BLaER1 treated with 17β-estradiol and CSF1 and Interleukin-3, amounts not matched to agents 10 nM and 100 nM (cell line): ENCODE measurements at regions not wholly inside any gene's neighbourhood (a gene's known extent, or its start where the extent isn't known, plus 50 kb on each side); places are given as distances from the start of the nearest gene placed in this dataset.
A peak's percentile ranks its signal among the peaks of the same experiment; 100 is the strongest.

ENCODE experiments used
- H3K27ac ChIP-seq, 11 experiments: shearing (Covaris generic); formaldehyde crosslinking; 2 replicates each; pipeline ENCODE4 v1.8.1; 2022
- H3K27me3 ChIP-seq, 11 experiments: shearing (Covaris generic); formaldehyde crosslinking; 2 replicates each; pipeline ENCODE4 v1.8.1; 2022
- H3K36me3 ChIP-seq, 11 experiments: shearing (Covaris generic); formaldehyde crosslinking; 2 replicates each; pipeline ENCODE4 v1.8.1; 2022
- H3K4me1 ChIP-seq, 10 experiments: shearing (Covaris generic); formaldehyde crosslinking; 2 replicates each; pipeline ENCODE4 v1.8.1; 2022
- H3K4me2 ChIP-seq, 11 experiments: shearing (Covaris generic); formaldehyde crosslinking; 2 replicates each; pipeline ENCODE4 v1.8.1; 2022
- H3K4me3 ChIP-seq, 10 experiments: shearing (Covaris generic); formaldehyde crosslinking; 2 replicates each; pipeline ENCODE4 v1.8.1; 2022
- H3K9ac ChIP-seq, 11 experiments: shearing (Covaris generic); formaldehyde crosslinking; 2 replicates each; pipeline ENCODE4 v1.8.1; 2022
- H3K9me3 ChIP-seq, 11 experiments: shearing (Covaris generic); formaldehyde crosslinking; replicated peaks in 1 of 11; 2 replicates each; pipeline ENCODE4 v1.8.1; 2022
- H4K20me1 ChIP-seq, 11 experiments: shearing (Covaris generic); formaldehyde crosslinking; 2 replicates each; pipeline ENCODE4 v1.8.1; 2022
- Cebpa-rat ChIP-seq, 11 experiments: shearing (Covaris generic); IDR thresholded peaks; 2 replicates each; pipeline ENCODE4 v1.8.1; 2022

DNA sequence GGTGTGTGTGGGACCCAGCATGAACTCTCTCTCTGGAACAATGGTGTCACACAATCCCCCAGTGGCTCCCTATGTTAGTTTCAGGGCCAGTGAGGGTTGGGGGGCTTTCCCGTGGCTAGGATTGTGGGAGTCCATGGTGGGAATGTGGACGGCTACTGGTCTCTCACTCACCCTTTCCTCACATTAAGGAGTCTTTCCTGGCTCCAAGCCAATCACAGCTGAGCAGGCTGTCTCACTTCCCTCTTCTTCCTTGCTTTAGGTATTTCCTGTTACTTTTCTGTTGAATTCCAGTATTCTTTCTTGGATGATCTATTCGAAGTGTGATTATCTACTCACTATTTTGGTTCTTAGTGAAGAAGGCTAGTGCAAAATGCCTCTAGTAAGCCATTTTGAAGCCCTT, 324.4 kb upstream of the MPDZ start:
- Histone ChIP-seq H3K27me3 (peaks cover 0 to 12% (median 0%) of the 10 kb centered on the region in 11 experiments; a peak in 8 of 22 replicates), H3K4me2 (peak overlapping the region in 1 of 11 experiments; percentile 9; a peak in 1 of 22 replicates)

DNA sequence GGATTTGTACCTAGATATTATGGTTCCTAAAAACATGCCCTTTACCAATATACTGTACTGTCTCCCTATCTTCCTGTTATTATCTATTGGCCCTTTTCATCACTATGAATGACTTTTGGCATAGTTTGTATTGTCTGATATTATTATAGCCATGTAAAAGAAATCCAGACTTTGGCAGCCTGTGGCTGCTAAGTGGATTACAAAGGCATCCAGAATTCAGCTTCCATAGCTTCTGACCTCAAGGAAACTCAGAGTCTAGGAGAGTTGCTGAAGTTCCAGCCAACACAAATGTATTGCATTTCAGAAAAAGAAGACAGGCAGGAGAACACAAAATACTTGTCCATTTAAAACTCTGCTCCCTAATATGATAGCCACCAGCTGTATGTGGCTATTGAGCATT, 319.2 kb upstream of the MPDZ start:
- Histone ChIP-seq H3K4me2 (no peak overlapping the region), H3K4me1 (peaks cover 0 to 4% (median 0%) of the 10 kb centered on the region in 10 experiments; a peak in 5 of 20 replicates), H3K27me3 (no peaks in the 10 kb centered on the region), H3K9me3 (peaks cover 0 to 11% (median 0%) of the 10 kb centered on the region in 11 experiments; a peak in 2 of 22 replicates), H4K20me1 (no peaks in the 10 kb centered on the region), H3K4me3 (no peak overlapping the region), H3K27ac (no peak overlapping the region), H3K9ac (no peak overlapping the region), H3K36me3 (no peaks in the 10 kb centered on the region)
- TF ChIP-seq Cebpa-rat (IDR thresholded peaks at IDR 0.05): no peak

More for the DNA sequence above, 324.4 kb upstream of the MPDZ start:
- Histone ChIP-seq H3K9me3 (peaks cover 0 to 11% (median 0%) of the 10 kb centered on the region in 11 experiments; a peak in 2 of 22 replicates), H3K27ac (no peak overlapping the region), H4K20me1 (no peaks in the 10 kb centered on the region), H3K4me3 (no peak overlapping the region), H3K36me3 (no peaks in the 10 kb centered on the region), H3K9ac (no peak overlapping the region), H3K4me1 (peaks cover 0 to 8% (median 0%) of the 10 kb centered on the region in 10 experiments; a peak in 3 of 20 replicates)
- no peak for TF ChIP-seq Cebpa-rat (IDR thresholded peaks at IDR 0.05)

DNA sequence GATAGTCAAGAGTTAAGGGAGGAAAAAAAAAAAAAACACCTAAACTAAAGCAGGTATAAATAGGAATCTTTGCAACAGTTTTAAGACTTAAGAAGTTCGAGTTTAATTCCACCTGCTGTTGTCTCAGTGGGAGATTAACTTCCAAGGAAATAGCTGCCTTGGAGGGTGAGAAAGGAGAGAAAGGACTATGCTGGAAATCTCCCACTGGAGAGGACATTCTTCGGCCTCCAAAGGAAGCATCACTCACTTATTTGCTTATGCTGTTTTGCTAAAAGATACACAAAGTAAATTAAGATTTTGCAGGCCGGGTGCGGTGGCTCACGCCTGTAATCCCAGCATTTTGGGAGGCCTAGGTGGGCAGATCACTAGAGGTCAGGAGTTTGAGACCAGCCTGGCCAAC, 317.9 kb upstream of the MPDZ start:
- Histone ChIP-seq H3K4me2 (no peak overlapping the region), H3K27me3 (no peaks in the 10 kb centered on the region), H3K9me3 (peaks cover 0 to 8% (median 0%) of the 10 kb centered on the region in 11 experiments; a peak in 4 of 22 replicates), H4K20me1 (no peaks in the 10 kb centered on the region), H3K4me1 (peaks cover 0 to 4% (median 0%) of the 10 kb centered on the region in 10 experiments; a peak in 3 of 20 replicates), H3K4me3 (no peak overlapping the region), H3K9ac (no peak overlapping the region), H3K27ac (no peak overlapping the region), H3K36me3 (no peaks in the 10 kb centered on the region)
- TF ChIP-seq Cebpa-rat (IDR thresholded peaks at IDR 0.05): no peak

DNA sequence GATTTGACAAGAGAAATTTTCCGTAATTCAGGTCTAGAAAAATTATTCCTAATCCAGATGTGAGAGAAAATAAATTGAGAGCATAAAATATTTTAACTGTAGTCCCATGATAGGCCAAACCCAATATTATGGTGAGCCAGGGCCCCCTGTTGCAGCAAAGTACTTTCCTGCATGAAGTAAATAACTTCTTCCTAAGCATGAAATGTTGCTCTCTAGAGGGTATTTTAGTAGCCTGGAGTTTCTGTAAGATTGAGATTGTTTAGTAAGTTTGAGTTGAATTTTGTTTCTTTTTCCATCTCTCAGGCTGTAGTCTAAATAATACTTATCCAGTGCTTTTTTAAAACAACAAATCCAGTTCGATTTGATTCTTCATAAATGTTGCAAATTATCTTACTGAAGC, 317.5 kb upstream of the MPDZ start:
- H3K27me3 ChIP-seq: no peaks in the 10 kb centered on the region
- H3K9ac ChIP-seq: no peak overlapping the region
- no peaks in the 10 kb centered on the region for H3K36me3 ChIP-seq
- peaks cover 0 to 4% (median 0%) of the 10 kb centered on the region in 10 experiments; a peak in 3 of 20 replicates for H3K4me1 ChIP-seq
- H3K9me3 ChIP-seq: peaks cover 0 to 8% (median 0%) of the 10 kb centered on the region in 11 experiments; a peak in 4 of 22 replicates
- H3K4me2 ChIP-seq: 0 out of 22 replicates have a peak overlapping the region, but pooled peaks of 1 of the 11 experiments have one; percentile 21
- no peak for TF ChIP-seq Cebpa-rat (IDR thresholded peaks at IDR 0.05)
- H4K20me1 ChIP-seq: no peaks in the 10 kb centered on the region
- no peak overlapping the region for H3K27ac ChIP-seq
- H3K4me3 ChIP-seq: no peak overlapping the region

DNA sequence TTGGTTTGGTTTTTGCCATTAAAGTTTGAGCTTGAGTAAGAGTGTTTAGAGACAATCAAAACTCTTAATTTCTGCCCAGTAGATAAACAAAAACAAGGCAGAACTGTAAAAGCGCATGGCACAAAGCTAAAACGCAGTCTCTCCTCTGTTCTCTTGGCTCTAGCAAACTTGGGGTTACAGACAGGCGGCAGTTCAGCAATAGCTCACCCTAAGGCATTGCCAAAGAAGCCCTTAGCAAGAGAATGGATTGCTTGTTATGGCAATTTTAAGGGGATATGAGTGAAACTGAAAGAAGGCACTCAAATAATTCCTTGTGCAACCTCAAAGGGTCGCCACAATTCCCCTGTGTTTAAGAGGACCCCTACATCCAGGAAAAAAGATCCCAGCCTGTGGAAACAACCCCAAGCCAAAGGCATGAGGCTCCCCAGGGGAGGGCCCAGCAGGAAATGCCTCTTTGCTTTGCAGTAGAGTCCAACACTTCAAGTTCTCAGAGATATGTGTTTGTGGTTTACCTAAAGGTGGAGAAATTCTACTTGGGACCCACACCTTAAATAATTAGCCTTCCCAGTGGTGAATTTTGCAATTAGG, 317.0 kb upstream of the MPDZ start:
- H3K4me2 ChIP-seq: peak overlapping the region in 1 of 11 experiments; percentile 21; a peak in 1 of 22 replicates
- no peak overlapping the region for H3K4me3 ChIP-seq
- TF ChIP-seq Cebpa-rat (IDR thresholded peaks at IDR 0.05): no peak

DNA sequence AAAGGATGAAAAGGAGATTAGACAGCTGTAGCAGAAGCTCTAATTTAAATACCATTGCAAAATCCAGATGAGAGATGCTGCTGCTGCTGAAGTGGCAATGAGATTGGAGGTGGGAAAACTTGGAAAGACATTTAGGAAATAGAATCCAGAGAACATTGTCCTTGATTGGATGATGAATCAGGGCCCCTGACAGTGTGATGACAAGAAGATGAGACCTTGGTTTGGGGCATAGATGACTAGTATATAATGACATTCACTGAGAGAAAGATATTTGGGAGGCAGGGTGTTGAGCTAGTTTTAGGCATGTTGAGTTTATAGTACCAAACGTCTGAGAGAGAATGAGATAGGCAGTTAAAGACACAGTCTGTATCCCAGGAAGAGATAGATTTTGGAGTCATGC, 311.5 kb upstream of the MPDZ start:
- Histone ChIP-seq H3K4me2 (no peak overlapping the region), H3K4me1 (peaks cover 0 to 14% (median 5%) of the 10 kb centered on the region in 10 experiments; a peak in 8 of 20 replicates), H3K4me3 (no peak overlapping the region), H3K27me3 (no peaks in the 10 kb centered on the region), H3K9ac (no peak overlapping the region), H4K20me1 (no peaks in the 10 kb centered on the region), H3K27ac (no peak overlapping the region), H3K9me3 (peaks cover 0 to 23% (median 0%) of the 10 kb centered on the region in 11 experiments; a peak in 5 of 22 replicates), H3K36me3 (no peaks in the 10 kb centered on the region)
- no peak for TF ChIP-seq Cebpa-rat (IDR thresholded peaks at IDR 0.05)

More for the DNA sequence above, 317.0 kb upstream of the MPDZ start:
- Histone ChIP-seq H3K36me3 (no peaks in the 10 kb centered on the region), H3K4me1 (peaks cover 0 to 4% (median 0%) of the 10 kb centered on the region in 10 experiments; a peak in 3 of 20 replicates), H3K9ac (no peak overlapping the region), H3K9me3 (peaks cover 0 to 8% (median 0%) of the 10 kb centered on the region in 11 experiments; a peak in 4 of 22 replicates), H3K27ac (no peak overlapping the region), H4K20me1 (no peaks in the 10 kb centered on the region), H3K27me3 (no peaks in the 10 kb centered on the region)

DNA sequence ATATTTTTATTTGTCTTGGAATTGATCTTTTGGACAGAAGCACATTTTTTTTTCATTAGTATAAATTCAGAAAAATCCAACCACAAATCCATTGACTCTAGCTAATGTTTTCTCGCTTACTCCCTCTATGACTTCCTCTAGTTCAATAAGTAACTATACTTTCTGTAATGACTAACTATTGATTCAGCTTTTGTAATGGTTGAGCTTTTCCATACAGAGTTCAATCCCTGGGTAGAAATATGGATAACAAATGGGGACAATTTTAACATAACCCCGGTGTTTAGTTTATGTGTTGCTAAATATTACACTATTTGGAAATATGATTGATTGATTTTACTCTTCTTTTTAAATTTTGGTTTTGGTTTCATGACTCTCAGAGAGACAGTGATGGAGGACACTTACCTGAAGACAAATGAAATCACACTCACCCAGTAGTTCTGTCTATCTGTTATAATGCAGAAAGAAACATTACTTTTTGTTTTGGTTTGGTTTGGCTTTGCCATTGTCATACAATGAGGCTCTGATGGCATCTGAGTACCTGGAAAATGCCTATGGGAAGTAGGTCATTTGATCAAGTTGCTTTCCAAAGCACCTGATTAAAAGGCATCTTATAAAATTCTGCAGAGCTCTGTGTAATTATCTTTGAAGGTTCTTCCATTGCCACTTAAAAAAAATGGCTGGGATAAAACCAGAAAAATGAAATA, 309.7 kb upstream of the MPDZ start:
- H3K4me3 ChIP-seq: no peak overlapping the region

DNA sequence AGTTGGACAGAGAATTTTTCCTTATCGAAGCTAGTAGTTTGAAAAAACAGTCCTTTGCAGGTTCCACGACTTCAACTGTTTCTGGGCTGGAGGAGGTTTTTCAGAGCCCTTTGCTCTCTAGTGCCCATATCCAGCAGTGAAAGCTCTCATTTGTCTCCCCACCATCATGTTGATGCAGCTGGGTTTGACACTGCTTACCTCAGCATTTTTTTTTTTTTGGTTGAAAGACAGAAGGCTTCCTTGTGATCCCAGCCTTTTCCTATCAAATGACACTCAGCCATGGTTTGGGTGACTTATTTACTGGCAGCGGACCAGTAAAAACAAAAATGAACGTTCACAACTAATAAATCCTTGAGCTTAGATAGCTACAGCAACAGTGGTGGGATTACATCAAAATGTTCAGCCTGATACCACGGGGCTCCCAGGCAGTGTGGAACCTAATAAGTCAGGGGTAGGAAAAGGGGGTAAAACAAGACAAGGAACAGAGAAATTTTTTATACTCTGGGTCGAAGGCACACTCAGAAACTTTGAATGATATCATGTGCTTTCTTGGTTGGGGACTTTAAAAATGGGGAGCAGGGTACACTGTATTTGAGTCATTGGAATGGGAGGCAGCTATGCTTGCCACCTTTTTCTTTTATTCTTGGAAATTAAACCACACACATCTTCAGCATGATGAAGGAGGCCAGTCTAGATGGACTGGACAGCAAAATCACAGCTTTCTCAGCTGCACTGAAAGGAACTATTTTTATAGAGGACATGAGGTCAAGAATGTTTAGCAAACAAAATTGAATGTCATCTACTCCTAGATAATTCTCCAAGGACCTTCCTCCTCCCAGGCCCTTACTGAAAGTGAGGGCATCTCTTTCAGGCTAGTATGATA, 308.9 kb upstream of the MPDZ start:
- H3K27me3 ChIP-seq: no peaks in the 10 kb centered on the region
- no peak overlapping the region for H3K27ac ChIP-seq
- H3K4me2 ChIP-seq: no peak overlapping the region
- H3K36me3 ChIP-seq: no peaks in the 10 kb centered on the region
- H3K4me1 ChIP-seq: peaks cover 0 to 14% (median 5%) of the 10 kb centered on the region in 10 experiments; a peak in 8 of 20 replicates
- no peaks in the 10 kb centered on the region for H4K20me1 ChIP-seq
- peaks cover 0 to 23% (median 0%) of the 10 kb centered on the region in 11 experiments; a peak in 5 of 22 replicates for H3K9me3 ChIP-seq
- H3K4me3 ChIP-seq: no peak overlapping the region
- no peak overlapping the region for H3K9ac ChIP-seq
- TF ChIP-seq Cebpa-rat (IDR thresholded peaks at IDR 0.05): no peak

More for the DNA sequence above, 309.7 kb upstream of the MPDZ start:
- TF ChIP-seq Cebpa-rat (IDR thresholded peaks at IDR 0.05): no peak
- Histone ChIP-seq H3K9ac (no peak overlapping the region), H4K20me1 (no peaks in the 10 kb centered on the region), H3K4me1 (peaks cover 0 to 14% (median 5%) of the 10 kb centered on the region in 10 experiments; a peak in 8 of 20 replicates), H3K36me3 (no peaks in the 10 kb centered on the region), H3K9me3 (peaks cover 0 to 23% (median 0%) of the 10 kb centered on the region in 11 experiments; a peak in 5 of 22 replicates), H3K27ac (no peak overlapping the region), H3K4me2 (no peak overlapping the region), H3K27me3 (no peaks in the 10 kb centered on the region)
